A673 (cell line): ENCODE measurements at regions not wholly inside any gene's neighbourhood (a gene's known extent, or its start where the extent isn't known, plus 50 kb on each side); places are given as distances from the start of the nearest gene placed in this dataset.

Experiments
- EZH2 ChIP-seq: fragments of 200-600 bp; sonication (generic); IDR thresholded peaks from 2 replicates; pipeline ENCODE4 v1.6.1; 2017; ENCODE audit warnings: borderline replicate concordance, low read depth, mild to moderate bottlenecking, mixed read lengths, antibody characterized with exemption, low read length; ENCODE audit not compliant: poor library complexity, severe bottlenecking
- TF ChIP-seq, protein P1 (sequence below): fragments of 300-800, 200-600 bp; sonication (generic); conservative IDR thresholded peaks from 2 replicates; pipeline ENCODE4 v1.5.1; 2017; ENCODE audit warnings: low read depth, mild to moderate bottlenecking, antibody characterized with exemption, low read length, moderate library complexity, mixed read lengths

GRCh38 chr12:61220337-61220736 lies 1039.9 kb upstream of the USP15 start:
- TF ChIP-seq, protein P1, sequence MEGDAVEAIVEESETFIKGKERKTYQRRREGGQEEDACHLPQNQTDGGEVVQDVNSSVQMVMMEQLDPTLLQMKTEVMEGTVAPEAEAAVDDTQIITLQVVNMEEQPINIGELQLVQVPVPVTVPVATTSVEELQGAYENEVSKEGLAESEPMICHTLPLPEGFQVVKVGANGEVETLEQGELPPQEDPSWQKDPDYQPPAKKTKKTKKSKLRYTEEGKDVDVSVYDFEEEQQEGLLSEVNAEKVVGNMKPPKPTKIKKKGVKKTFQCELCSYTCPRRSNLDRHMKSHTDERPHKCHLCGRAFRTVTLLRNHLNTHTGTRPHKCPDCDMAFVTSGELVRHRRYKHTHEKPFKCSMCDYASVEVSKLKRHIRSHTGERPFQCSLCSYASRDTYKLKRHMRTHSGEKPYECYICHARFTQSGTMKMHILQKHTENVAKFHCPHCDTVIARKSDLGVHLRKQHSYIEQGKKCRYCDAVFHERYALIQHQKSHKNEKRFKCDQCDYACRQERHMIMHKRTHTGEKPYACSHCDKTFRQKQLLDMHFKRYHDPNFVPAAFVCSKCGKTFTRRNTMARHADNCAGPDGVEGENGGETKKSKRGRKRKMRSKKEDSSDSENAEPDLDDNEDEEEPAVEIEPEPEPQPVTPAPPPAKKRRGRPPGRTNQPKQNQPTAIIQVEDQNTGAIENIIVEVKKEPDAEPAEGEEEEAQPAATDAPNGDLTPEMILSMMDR, result no peak
- no peak for TF ChIP-seq EZH2
